Neural progenitor cell (in vitro differentiated cells): ENCODE measurements at regions not wholly inside any gene's neighbourhood (a gene's known extent, or its start where the extent isn't known, plus 50 kb on each side); places are given as distances from the start of the nearest gene placed in this dataset.

Experiments used
- EZH2 ChIP-seq: fragments of 200-600 bp; sonication (generic); IDR thresholded peaks from 2 replicates; pipeline ENCODE4 v1.6.1; 2017; ENCODE audit warnings: antibody characterized with exemption, mild to moderate bottlenecking, moderate library complexity
- TF ChIP-seq, protein P1 (sequence below): fragments of 200-600 bp; sonication (generic); IDR thresholded peaks from 2 replicates; pipeline ENCODE4 v1.5.1; 2017; ENCODE audit warnings: antibody characterized with exemption, mild to moderate bottlenecking

DNA sequence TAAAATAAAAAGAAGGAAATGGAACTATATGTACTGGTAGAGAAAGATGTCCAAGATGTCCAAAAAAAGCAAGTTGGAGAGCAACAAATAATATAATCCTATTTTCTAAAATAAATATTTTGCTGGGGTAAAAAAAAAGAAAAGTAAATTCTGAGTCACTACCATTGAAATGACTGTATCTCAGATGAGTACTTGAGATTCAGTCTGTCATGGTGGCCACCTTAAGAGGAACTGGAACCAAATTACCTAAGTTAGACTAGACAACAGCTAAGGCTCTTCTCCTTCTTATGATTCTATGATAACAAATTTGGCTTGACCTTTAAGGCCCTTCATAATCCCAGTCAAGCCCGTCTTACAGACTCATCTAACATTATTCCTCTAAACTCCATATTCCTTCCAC is 270.6 kb upstream of the HES1 start:
- TF ChIP-seq, protein P1, sequence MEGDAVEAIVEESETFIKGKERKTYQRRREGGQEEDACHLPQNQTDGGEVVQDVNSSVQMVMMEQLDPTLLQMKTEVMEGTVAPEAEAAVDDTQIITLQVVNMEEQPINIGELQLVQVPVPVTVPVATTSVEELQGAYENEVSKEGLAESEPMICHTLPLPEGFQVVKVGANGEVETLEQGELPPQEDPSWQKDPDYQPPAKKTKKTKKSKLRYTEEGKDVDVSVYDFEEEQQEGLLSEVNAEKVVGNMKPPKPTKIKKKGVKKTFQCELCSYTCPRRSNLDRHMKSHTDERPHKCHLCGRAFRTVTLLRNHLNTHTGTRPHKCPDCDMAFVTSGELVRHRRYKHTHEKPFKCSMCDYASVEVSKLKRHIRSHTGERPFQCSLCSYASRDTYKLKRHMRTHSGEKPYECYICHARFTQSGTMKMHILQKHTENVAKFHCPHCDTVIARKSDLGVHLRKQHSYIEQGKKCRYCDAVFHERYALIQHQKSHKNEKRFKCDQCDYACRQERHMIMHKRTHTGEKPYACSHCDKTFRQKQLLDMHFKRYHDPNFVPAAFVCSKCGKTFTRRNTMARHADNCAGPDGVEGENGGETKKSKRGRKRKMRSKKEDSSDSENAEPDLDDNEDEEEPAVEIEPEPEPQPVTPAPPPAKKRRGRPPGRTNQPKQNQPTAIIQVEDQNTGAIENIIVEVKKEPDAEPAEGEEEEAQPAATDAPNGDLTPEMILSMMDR = no peak
- no peak for TF ChIP-seq EZH2
